ENCODE measurements at regions not wholly inside any gene's neighbourhood (a gene's known extent, or its start where the extent isn't known, plus 50 kb on each side); places are given as distances from the start of the nearest gene placed in this dataset.

DNA sequence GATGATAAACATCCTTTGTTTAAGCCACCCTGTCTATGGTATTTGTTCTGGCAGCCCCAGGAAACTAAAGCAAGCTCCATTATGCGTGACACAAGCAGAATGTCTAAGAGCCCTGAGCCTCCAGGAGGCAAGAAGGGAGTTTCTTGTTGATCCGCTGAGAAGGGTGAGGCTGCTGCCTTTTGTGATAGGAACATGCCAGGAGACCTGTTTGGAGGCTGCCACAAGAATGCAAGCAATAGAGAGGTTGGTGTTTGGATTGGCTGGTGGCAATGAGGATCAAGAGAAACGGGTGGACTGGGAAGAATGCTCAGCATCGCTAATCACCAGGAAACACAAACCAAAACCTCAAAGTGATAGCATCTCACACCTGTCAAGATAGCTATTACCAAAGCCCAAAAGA is 104.8 kb downstream of the ASB7 start:
- Mint-ChIP-seq H3K9me3 (peaks cover 3% of the 10 kb centered on the region), H3K4me1 (no peaks in the 10 kb centered on the region), H3K36me3 (ENCODE audit: low read depth) (no peaks in the 10 kb centered on the region), H3K4me3 (no peak overlapping the region), H3K27ac (no peak overlapping the region), H3K27me3 (peaks cover 7% of the 10 kb centered on the region)
- intact Hi-C loops (cut with micrococcal nuclease), result no loop called here
- TF ChIP-seq, protein P1, sequence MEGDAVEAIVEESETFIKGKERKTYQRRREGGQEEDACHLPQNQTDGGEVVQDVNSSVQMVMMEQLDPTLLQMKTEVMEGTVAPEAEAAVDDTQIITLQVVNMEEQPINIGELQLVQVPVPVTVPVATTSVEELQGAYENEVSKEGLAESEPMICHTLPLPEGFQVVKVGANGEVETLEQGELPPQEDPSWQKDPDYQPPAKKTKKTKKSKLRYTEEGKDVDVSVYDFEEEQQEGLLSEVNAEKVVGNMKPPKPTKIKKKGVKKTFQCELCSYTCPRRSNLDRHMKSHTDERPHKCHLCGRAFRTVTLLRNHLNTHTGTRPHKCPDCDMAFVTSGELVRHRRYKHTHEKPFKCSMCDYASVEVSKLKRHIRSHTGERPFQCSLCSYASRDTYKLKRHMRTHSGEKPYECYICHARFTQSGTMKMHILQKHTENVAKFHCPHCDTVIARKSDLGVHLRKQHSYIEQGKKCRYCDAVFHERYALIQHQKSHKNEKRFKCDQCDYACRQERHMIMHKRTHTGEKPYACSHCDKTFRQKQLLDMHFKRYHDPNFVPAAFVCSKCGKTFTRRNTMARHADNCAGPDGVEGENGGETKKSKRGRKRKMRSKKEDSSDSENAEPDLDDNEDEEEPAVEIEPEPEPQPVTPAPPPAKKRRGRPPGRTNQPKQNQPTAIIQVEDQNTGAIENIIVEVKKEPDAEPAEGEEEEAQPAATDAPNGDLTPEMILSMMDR (IDR thresholded peaks at IDR 0.05), result no peak
- CTCF ChIA-PET, result no interaction called here
- DNase-seq, result no peak
- POLR2A ChIA-PET, result no interaction called here
- no peak for ATAC-seq (ENCODE audit: low read depth)

DNA sequence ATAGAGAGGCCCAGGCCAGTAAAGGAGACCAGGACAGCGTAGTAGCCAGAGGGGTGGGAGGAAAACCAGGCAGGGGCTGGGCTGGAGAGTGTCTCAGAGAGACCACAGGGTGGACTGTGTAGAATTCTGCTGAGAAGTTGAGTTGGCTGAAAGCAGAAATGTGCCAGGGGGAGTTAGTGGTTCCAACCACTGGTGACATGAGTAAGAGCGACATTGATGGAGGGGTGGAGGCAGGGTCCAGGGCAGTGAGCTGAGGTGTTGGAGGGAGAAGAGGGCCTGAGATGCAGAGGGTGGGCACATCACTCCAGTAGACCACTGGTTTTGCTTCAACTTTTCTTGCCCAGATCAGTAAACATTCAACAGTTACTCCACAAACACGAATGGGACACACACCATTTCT is 106.5 kb downstream of the ASB7 start:
- TF ChIP-seq, protein P1 (IDR thresholded peaks at IDR 0.05), result no peak
- Mint-ChIP-seq H3K36me3 (ENCODE audit: low read depth) (no peaks in the 10 kb centered on the region), H3K27ac (no peak overlapping the region), H3K9me3 (no peaks in the 10 kb centered on the region), H3K27me3 (peaks cover 3% of the 10 kb centered on the region), H3K4me1 (no peaks in the 10 kb centered on the region), H3K4me3 (no peak overlapping the region)
- ChIA-PET POLR2A (no interaction called here), CTCF (no interaction called here)
- ATAC-seq (ENCODE audit: low read depth) (no peak), DNase-seq (no peak)
- intact Hi-C loops (cut with micrococcal nuclease), result no loop called here

DNA sequence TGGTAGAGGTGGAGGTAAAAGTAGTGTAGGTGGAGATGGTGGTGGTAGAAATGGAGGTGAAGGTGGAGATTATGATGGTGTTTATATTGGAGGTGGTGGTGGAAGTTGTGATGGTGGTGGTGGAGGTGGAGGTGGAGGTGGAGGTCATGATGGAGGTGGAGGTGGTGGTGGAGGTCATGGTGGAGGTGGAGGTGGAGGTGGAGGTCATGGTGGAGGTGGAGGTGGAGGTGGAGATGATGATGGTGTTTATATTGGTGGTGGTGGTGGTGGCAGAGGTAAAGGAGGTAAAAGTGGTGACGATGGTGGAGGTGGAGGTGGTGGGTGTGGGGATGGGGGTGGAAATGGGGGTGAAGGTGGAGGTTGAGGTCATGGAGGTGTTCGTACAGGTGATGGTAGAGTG is 107.8 kb downstream of the ASB7 start:
- ChIA-PET CTCF (no interaction called here), POLR2A (no interaction called here)
- H3K4me3 Mint-ChIP-seq, result no peak overlapping the region
- no peaks in the 10 kb centered on the region for H3K9me3 Mint-ChIP-seq
- intact Hi-C loops (cut with micrococcal nuclease), result no loop called here
- DNase-seq (no peak), ATAC-seq (ENCODE audit: low read depth) (no peak)
- H3K4me1 Mint-ChIP-seq, result no peaks in the 10 kb centered on the region
- H3K27ac Mint-ChIP-seq, result no peak overlapping the region
- H3K36me3 Mint-ChIP-seq (ENCODE audit: low read depth), result no peaks in the 10 kb centered on the region
- H3K27me3 Mint-ChIP-seq, result no peaks in the 10 kb centered on the region
- TF ChIP-seq, protein P1 (IDR thresholded peaks at IDR 0.05), result no peak

DNA sequence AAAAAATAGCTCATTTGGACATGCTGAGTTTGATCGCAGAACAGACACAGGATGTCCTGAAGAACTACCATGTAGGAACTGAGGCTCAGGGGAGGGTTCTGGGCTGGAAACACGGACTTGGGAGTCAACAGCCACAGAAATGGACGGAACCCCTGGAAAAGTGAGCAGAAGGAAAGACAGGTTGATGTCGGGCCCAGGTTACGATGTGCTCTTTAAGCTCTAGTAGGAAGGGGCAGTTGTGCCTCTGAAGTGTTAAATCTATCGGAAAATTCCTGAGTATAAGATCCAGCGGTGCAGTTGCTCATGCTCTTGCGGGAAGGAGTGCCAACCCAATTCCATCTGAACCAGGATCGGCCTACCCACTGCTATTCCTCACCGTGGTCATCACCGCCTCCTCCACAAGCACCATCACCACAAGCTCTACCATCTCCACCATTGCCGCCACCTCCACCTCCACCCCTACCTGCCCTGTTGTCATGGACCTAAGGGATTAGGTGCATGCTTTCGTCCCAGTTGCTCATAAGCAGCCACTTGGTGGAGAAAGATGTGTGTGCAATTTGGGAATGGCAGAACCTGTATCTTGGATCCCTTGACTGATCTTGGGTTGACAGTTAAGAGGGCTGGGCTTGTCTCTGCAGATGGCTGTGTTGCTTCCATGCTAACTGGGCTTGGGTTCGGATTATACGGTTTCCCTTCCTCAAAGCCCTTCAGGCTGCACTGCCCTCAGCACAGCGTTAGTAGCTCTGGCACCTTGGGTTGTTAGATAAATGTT is 108.5 kb downstream of the ASB7 start:
- TF ChIP-seq, protein P1 (IDR thresholded peaks at IDR 0.05), result no peak
- CTCF ChIA-PET, result no interaction called here

DNA sequence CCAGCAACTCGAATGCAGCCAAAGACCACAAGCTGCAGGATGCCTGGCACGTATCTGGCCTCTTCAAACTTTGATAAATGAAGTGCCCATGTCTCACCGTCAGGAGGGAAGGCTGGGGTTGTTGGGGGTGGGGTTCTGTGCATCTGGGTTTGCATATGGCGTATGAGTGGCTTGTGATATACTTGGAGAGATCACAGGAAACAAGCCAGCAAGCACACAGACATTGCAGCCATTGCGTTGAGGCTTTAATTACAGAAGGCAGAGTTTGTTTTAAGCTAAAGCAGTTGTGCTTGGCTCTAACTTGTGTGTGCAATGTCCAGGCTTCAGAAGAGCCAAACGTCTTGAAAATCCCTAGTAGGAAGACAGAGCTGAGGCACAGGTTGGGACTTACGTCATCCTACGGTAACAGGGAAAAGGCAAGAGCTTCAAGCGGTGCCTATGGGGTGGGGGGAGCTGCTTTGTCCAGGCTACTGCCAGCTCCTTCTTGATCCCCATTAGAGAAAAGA is 109.2 kb downstream of the ASB7 start:
- Mint-ChIP-seq H3K4me3 (no peak overlapping the region), H3K27me3 (no peaks in the 10 kb centered on the region), H3K4me1 (no peaks in the 10 kb centered on the region), H3K36me3 (ENCODE audit: low read depth) (no peaks in the 10 kb centered on the region), H3K9me3 (no peaks in the 10 kb centered on the region), H3K27ac (no peak overlapping the region)
- TF ChIP-seq, protein P1 (IDR thresholded peaks at IDR 0.05), result no peak
- POLR2A ChIA-PET, result no interaction called here
- intact Hi-C loops (cut with micrococcal nuclease), result no loop called here
- DNase-seq, result no peak
- no peak for ATAC-seq (ENCODE audit: low read depth)
- CTCF ChIA-PET, result no interaction called here

More for the DNA sequence above, 108.5 kb downstream of the ASB7 start:
- Mint-ChIP-seq H3K9me3 (no peaks in the 10 kb centered on the region), H3K4me1 (no peaks in the 10 kb centered on the region), H3K27ac (no peak overlapping the region), H3K4me3 (no peak overlapping the region), H3K36me3 (ENCODE audit: low read depth) (no peaks in the 10 kb centered on the region), H3K27me3 (no peaks in the 10 kb centered on the region)
- POLR2A ChIA-PET, result no interaction called here
- no peak for DNase-seq
- no peak for ATAC-seq (ENCODE audit: low read depth)
- intact Hi-C loops (cut with micrococcal nuclease), result no loop called here
